ENCODE measurements at regions not wholly inside any gene's neighbourhood (a gene's known extent, or its start where the extent isn't known, plus 50 kb on each side); places are given as distances from the start of the nearest gene placed in this dataset.

- H3K4me3 ChIP-seq (ENCODE audit: low read depth, low read length), result peak overlapping the region; percentile 37
- TF ChIP-seq POLR2A (IDR thresholded peaks at IDR 0.05; ENCODE audit: extremely low read depth, insufficient read length) (no peak), MYC (IDR thresholded peaks at IDR 0.05; ENCODE audit: low read depth, low read length) (no peak), MAX (IDR thresholded peaks at IDR 0.05; ENCODE audit: low read depth, low read length) (no peak)
- TF ChIP-seq, protein P1, sequence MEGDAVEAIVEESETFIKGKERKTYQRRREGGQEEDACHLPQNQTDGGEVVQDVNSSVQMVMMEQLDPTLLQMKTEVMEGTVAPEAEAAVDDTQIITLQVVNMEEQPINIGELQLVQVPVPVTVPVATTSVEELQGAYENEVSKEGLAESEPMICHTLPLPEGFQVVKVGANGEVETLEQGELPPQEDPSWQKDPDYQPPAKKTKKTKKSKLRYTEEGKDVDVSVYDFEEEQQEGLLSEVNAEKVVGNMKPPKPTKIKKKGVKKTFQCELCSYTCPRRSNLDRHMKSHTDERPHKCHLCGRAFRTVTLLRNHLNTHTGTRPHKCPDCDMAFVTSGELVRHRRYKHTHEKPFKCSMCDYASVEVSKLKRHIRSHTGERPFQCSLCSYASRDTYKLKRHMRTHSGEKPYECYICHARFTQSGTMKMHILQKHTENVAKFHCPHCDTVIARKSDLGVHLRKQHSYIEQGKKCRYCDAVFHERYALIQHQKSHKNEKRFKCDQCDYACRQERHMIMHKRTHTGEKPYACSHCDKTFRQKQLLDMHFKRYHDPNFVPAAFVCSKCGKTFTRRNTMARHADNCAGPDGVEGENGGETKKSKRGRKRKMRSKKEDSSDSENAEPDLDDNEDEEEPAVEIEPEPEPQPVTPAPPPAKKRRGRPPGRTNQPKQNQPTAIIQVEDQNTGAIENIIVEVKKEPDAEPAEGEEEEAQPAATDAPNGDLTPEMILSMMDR (IDR thresholded peaks at IDR 0.05; ENCODE audit: low read depth, low read length), result no peak
- DNase-seq (ENCODE audit: low read depth), result no peak
Measured at GRCh38 chr2:43130548-43130875, 95.9 kb downstream of the ZFP36L2 start.

- H3K4me3 ChIP-seq (ENCODE audit: low read depth, low read length), result no peak overlapping the region
- DNase-seq (ENCODE audit: low read depth), result peak; percentile 91
- TF ChIP-seq MAX (IDR thresholded peaks at IDR 0.05; ENCODE audit: low read depth, low read length), result no peak
- TF ChIP-seq, protein P1 (IDR thresholded peaks at IDR 0.05; ENCODE audit: low read depth, low read length), result no peak
- TF ChIP-seq MYC (IDR thresholded peaks at IDR 0.05; ENCODE audit: low read depth, low read length), result no peak
- TF ChIP-seq POLR2A (IDR thresholded peaks at IDR 0.05; ENCODE audit: extremely low read depth, insufficient read length), result no peak
Measured at GRCh38 chr2:43129676-43130547, 96.5 kb downstream of the ZFP36L2 start.

GRCh38 chr2:43128559-43128955 lies 97.8 kb downstream of the ZFP36L2 start:
- H3K4me3 ChIP-seq (ENCODE audit: low read depth, low read length), result peak overlapping the region; percentile 19
- no peak for DNase-seq (ENCODE audit: low read depth)
- no peak for TF ChIP-seq MAX (IDR thresholded peaks at IDR 0.05; ENCODE audit: low read depth, low read length)
- TF ChIP-seq, protein P1 (IDR thresholded peaks at IDR 0.05; ENCODE audit: low read depth, low read length), result no peak
- TF ChIP-seq POLR2A (IDR thresholded peaks at IDR 0.05; ENCODE audit: extremely low read depth, insufficient read length), result no peak
- TF ChIP-seq MYC (IDR thresholded peaks at IDR 0.05; ENCODE audit: low read depth, low read length), result no peak

- TF ChIP-seq MAX (IDR thresholded peaks at IDR 0.05; ENCODE audit: low read depth, low read length) (no peak; the same call in 1 of the 2 replicates), POLR2A (IDR thresholded peaks at IDR 0.05; ENCODE audit: extremely low read depth, insufficient read length) (no peak), MYC (IDR thresholded peaks at IDR 0.05; ENCODE audit: low read depth, low read length) (no peak; the same call in 1 of the 2 replicates)
- TF ChIP-seq, protein P1 (IDR thresholded peaks at IDR 0.05; ENCODE audit: low read depth, low read length), result peak; percentile 0
- peak overlapping the region; percentile 19 for H3K4me3 ChIP-seq (ENCODE audit: low read depth, low read length)
- DNase-seq (ENCODE audit: low read depth), result peak; percentile 69
Measured at GRCh38 chr2:43127941-43128558, 98.4 kb downstream of the ZFP36L2 start.

- DNase-seq (ENCODE audit: low read depth), result peak; percentile 97
- H3K4me3 ChIP-seq (ENCODE audit: low read depth, low read length), result peak overlapping the region; percentile 16
- TF ChIP-seq MYC (IDR thresholded peaks at IDR 0.05; ENCODE audit: low read depth, low read length), result no peak; the same call in 1 of the 2 replicates
- no peak for TF ChIP-seq POLR2A (IDR thresholded peaks at IDR 0.05; ENCODE audit: extremely low read depth, insufficient read length)
- TF ChIP-seq MAX (IDR thresholded peaks at IDR 0.05; ENCODE audit: low read depth, low read length), result peak; percentile 41; the same call in 1 of the 2 replicates
- TF ChIP-seq, protein P1 (IDR thresholded peaks at IDR 0.05; ENCODE audit: low read depth, low read length), result peak; percentile 88
Measured at GRCh38 chr2:43127208-43127940, 99.0 kb downstream of the ZFP36L2 start.
